Glutamatergic neuron (in vitro differentiated cells): ENCODE measurements at regions not wholly inside any gene's neighbourhood (a gene's known extent, or its start where the extent isn't known, plus 50 kb on each side); places are given as distances from the start of the nearest gene placed in this dataset.

Source experiments
- DNase-seq: peaks from one replicate; pipeline ENCODE4 v3.0.0; 2022
- H3K27ac Mint-ChIP-seq: one replicate; pipeline ENCODE4 v1.8.0; 2020; ENCODE audit warnings: mild to moderate bottlenecking, mixed read lengths, inconsistent platforms; ENCODE audit not compliant: unreplicated experiment
- H3K27me3 Mint-ChIP-seq: one replicate; pipeline ENCODE4 v1.8.0; 2020; ENCODE audit warnings: mild to moderate bottlenecking, moderate library complexity, mixed read lengths, inconsistent platforms; ENCODE audit not compliant: unreplicated experiment
- H3K36me3 Mint-ChIP-seq: one replicate; pipeline ENCODE4 v1.8.0; 2020; ENCODE audit warnings: mild to moderate bottlenecking, mixed read lengths, inconsistent platforms; ENCODE audit not compliant: unreplicated experiment
- H3K4me1 Mint-ChIP-seq: one replicate; pipeline ENCODE4 v1.8.0; 2020; ENCODE audit warnings: mild to moderate bottlenecking, low read depth, mixed read lengths, inconsistent platforms; ENCODE audit not compliant: unreplicated experiment
- H3K4me3 Mint-ChIP-seq: one replicate; pipeline ENCODE4 v1.8.0; 2020; ENCODE audit warnings: mild to moderate bottlenecking, mixed read lengths, inconsistent platforms; ENCODE audit not compliant: unreplicated experiment
- H3K9me3 Mint-ChIP-seq: one replicate; pipeline ENCODE4 v1.8.0; 2020; ENCODE audit warnings: mild to moderate bottlenecking, moderate library complexity, mixed read lengths, inconsistent platforms; ENCODE audit not compliant: unreplicated experiment
- TF ChIP-seq, protein P1 (sequence below): fragments of 200-600 bp; sonication (generic); IDR thresholded peaks from one replicate; pipeline ENCODE4 v1.5.0; 2021; ENCODE audit not compliant: partially characterized antibody, unreplicated experiment

DNA sequence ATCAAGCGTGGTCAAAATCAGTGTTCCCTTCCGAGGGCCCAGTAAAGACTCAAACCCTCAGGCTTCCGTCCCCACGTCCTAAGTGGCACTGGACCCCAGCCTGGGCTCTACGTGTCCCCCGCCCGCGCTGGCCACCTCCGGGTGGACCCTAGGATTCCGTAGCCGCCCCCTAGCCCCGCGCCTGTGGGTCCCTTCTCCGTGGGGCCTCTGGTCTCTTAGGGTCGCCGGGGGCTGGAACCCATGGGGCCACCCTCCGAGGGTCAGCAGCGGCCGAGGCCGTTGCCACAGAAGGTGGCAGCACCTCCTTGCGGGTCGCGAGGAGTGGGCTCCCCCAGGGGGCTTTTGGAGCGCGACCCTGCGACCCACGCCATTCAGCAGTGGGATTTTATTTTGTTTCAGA lies 170.5 kb upstream of the EEPD1 start:
- peaks cover 3% of the 10 kb centered on the region for H3K27me3 Mint-ChIP-seq
- no peaks in the 10 kb centered on the region for H3K36me3 Mint-ChIP-seq
- no peaks in the 10 kb centered on the region for H3K9me3 Mint-ChIP-seq
- DNase-seq: no peak
- peaks cover 17% of the 10 kb centered on the region for H3K4me1 Mint-ChIP-seq
- TF ChIP-seq, protein P1, sequence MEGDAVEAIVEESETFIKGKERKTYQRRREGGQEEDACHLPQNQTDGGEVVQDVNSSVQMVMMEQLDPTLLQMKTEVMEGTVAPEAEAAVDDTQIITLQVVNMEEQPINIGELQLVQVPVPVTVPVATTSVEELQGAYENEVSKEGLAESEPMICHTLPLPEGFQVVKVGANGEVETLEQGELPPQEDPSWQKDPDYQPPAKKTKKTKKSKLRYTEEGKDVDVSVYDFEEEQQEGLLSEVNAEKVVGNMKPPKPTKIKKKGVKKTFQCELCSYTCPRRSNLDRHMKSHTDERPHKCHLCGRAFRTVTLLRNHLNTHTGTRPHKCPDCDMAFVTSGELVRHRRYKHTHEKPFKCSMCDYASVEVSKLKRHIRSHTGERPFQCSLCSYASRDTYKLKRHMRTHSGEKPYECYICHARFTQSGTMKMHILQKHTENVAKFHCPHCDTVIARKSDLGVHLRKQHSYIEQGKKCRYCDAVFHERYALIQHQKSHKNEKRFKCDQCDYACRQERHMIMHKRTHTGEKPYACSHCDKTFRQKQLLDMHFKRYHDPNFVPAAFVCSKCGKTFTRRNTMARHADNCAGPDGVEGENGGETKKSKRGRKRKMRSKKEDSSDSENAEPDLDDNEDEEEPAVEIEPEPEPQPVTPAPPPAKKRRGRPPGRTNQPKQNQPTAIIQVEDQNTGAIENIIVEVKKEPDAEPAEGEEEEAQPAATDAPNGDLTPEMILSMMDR: no peak
- H3K4me3 Mint-ChIP-seq: no peak overlapping the region
- H3K27ac Mint-ChIP-seq: no peak overlapping the region

DNA sequence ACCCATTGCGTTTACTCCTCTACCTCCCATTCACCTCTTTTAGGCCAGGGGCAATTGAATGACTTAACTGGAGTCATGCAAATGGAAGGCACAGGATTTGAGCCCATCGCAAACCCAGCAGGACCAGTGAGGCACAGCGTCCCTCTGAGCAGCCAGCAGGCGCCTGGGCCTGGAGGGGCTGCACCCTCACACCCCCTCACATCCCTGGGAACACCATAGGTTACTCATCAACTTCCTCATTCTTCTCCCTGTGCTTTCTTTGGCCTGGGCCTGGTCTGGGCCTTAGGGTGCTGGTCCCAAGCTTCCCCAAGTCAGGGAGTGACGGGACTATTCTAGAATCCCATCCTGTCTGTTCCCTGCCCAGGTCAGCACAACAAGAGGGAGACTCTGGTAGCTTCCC lies 169.4 kb upstream of the EEPD1 start:
- no peaks in the 10 kb centered on the region for H3K36me3 Mint-ChIP-seq
- no peak for DNase-seq
- TF ChIP-seq, protein P1: no peak
- peaks cover 21% of the 10 kb centered on the region for H3K4me1 Mint-ChIP-seq
- H3K4me3 Mint-ChIP-seq: no peak overlapping the region
- no peaks in the 10 kb centered on the region for H3K9me3 Mint-ChIP-seq
- peaks cover 5% of the 10 kb centered on the region for H3K27me3 Mint-ChIP-seq
- H3K27ac Mint-ChIP-seq: no peak overlapping the region

DNA sequence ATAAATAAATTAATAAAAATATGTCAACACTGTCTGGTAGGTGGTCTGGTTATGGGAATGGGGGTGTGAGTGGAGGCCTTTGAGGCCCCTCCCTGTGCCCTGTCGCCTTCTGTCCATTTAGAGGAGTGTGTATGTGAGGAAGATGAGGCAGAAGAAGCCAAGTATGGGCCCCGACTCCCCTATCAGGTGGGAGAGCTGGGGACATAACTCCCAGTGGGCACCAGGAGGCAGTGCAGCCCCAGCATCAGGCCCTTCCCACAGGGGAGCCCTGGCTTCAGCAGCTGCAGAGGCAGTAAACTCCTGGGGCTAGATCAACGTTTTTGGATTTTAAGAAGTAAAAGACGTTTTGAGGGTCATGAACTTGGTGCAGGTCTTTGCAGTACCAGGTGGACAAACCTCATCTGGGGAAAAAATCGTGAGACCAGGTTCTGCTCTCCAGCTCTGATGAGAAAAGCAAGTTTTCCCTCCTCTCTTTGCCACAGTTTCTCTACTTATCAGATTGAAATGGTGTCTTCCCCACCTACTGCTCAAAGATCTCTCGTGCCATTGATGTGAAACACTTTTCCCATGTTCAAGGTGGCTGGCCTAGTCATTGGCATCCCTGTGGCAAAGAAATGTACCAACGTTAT lies 167.8 kb upstream of the EEPD1 start:
- H3K27me3 Mint-ChIP-seq: peaks cover 5% of the 10 kb centered on the region
- no peaks in the 10 kb centered on the region for H3K9me3 Mint-ChIP-seq
- TF ChIP-seq, protein P1: peak; percentile 85
- DNase-seq: peak; percentile 84
- no peaks in the 10 kb centered on the region for H3K36me3 Mint-ChIP-seq
- H3K27ac Mint-ChIP-seq: no peak overlapping the region
- H3K4me3 Mint-ChIP-seq: no peak overlapping the region
- H3K4me1 Mint-ChIP-seq: peaks cover 19% of the 10 kb centered on the region

DNA sequence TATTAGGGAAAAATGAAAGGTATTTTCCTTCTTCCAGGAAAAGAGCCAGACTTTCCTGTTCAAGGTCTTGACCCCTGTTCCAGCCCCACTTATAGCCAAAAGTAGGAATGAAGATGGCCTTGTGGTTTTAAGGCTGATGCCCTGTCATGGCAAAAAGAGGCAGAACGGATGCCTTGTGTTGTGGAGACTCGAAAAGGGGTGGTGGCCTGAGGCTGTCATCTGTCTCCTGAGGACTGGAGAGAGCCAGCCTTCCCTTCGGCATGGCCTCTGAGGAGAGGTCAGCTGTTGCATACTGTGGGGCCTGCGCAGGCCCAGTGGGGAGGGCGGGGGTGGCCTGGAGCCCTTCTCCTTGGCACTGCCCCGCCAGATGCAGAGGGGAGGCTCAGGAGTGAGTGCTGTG lies 166.0 kb upstream of the EEPD1 start:
- Mint-ChIP-seq H3K9me3 (no peaks in the 10 kb centered on the region), H3K27me3 (peaks cover 5% of the 10 kb centered on the region), H3K36me3 (no peaks in the 10 kb centered on the region), H3K27ac (no peak overlapping the region), H3K4me3 (no peak overlapping the region), H3K4me1 (peaks cover 19% of the 10 kb centered on the region)
- TF ChIP-seq, protein P1: no peak
- no peak for DNase-seq

DNA sequence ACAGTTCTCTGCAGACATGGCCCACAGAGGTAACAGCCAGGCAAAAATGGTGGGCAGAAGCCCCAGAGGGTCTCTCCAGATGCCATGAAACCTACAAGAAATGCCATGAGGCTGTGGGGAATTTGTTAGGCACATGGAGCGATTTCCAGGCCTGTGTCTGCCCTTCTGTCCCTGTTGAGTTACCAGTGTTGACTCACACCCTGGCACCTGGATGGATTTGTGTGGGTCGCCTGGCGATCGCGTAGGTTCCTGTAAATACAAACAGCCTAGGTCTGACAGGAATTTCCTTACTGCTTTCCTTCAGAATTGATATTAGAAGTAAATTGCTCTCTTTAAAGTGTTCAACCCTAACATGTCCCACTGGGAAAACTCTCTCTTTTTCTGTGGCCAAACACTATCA lies 164.9 kb upstream of the EEPD1 start:
- Mint-ChIP-seq H3K36me3 (no peaks in the 10 kb centered on the region), H3K9me3 (no peaks in the 10 kb centered on the region), H3K27me3 (peaks cover 6% of the 10 kb centered on the region), H3K4me1 (peaks cover 19% of the 10 kb centered on the region), H3K4me3 (no peak overlapping the region), H3K27ac (no peak overlapping the region)
- no peak for DNase-seq
- TF ChIP-seq, protein P1: no peak
